ENCODE measurements at regions not wholly inside any gene's neighbourhood (a gene's known extent, or its start where the extent isn't known, plus 50 kb on each side); places are given as distances from the start of the nearest gene placed in this dataset.

GRCh38 chr1:30348147-30348546 lies 375.2 kb downstream of the MATN1 start:
- TF ChIP-seq ZNF644 (CRISPR knock-in tag; IDR thresholded peaks at IDR 0.05; ENCODE audit: low read depth) (no peak), ZNF333 (CRISPR knock-in tag; IDR thresholded peaks at IDR 0.05; ENCODE audit: borderline replicate concordance) (no peak), JUN (CRISPR knock-in tag; IDR thresholded peaks at IDR 0.05) (no peak), ZBTB26 (CRISPR knock-in tag; IDR thresholded peaks at IDR 0.05; ENCODE audit: borderline replicate concordance) (no peak)
